ENCODE measurements at regions not wholly inside any gene's neighbourhood (a gene's known extent, or its start where the extent isn't known, plus 50 kb on each side); places are given as distances from the start of the nearest gene placed in this dataset.
"Not testable (repeated sequence)": the region's sequence is repeated elsewhere in the genome, so short reads cannot be mapped to it uniquely, and the experiment has no call there.

GRCh38 chr1:29689372-29690030 is 453.2 kb downstream of the PTPRU start:
- no peak for DNase-seq

GRCh38 chr1:29688471-29689365 is 452.4 kb downstream of the PTPRU start:
- no peak for DNase-seq

- no peak for DNase-seq
These were observed 451.4 kb downstream of the PTPRU start for GRCh38 chr1:29687601-29688244.

GRCh38 chr1:29687166-29687565 is 450.8 kb downstream of the PTPRU start:
- no peak for DNase-seq

GRCh38 chr1:29686012-29686930 is 449.9 kb downstream of the PTPRU start:
- no peak for DNase-seq

- no peak for DNase-seq
These were observed 449.1 kb downstream of the PTPRU start for GRCh38 chr1:29685387-29685786.

GRCh38 chr1:29684141-29684540 is 447.8 kb downstream of the PTPRU start:
- DNase-seq: no peak

GRCh38 chr1:29683472-29683871 is 447.1 kb downstream of the PTPRU start:
- DNase-seq: no peak

GRCh38 chr1:29682919-29683295 is 446.6 kb downstream of the PTPRU start:
- DNase-seq: no peak

GRCh38 chr1:29682171-29682918 is 446.0 kb downstream of the PTPRU start:
- DNase-seq: no peak

- DNase-seq: not testable (repeated sequence)
These were observed 445.1 kb downstream of the PTPRU start for GRCh38 chr1:29681416-29681815.

GRCh38 chr1:29679828-29680558 is 443.7 kb downstream of the PTPRU start:
- DNase-seq: no peak

- no peak for DNase-seq
These were observed 443.0 kb downstream of the PTPRU start for GRCh38 chr1:29679316-29679715.

GRCh38 chr1:29677028-29678024 is 441.0 kb downstream of the PTPRU start:
- no peak for DNase-seq

- no peak for DNase-seq
These were observed 440.2 kb downstream of the PTPRU start for GRCh38 chr1:29676496-29676895.

GRCh38 chr1:29675481-29676263 is 439.4 kb downstream of the PTPRU start:
- no peak for DNase-seq

- DNase-seq: no peak
These were observed 438.5 kb downstream of the PTPRU start for GRCh38 chr1:29674627-29675326.

All from inflammatory macrophage (primary cell).